ENCODE measurements at regions not wholly inside any gene's neighbourhood (a gene's known extent, or its start where the extent isn't known, plus 50 kb on each side); places are given as distances from the start of the nearest gene placed in this dataset.

- no peak for TF ChIP-seq POLR2A (IDR thresholded peaks at IDR 0.05)
- TF ChIP-seq CTCF (IDR thresholded peaks at IDR 0.05): no peak
- no peak for TF ChIP-seq EP300 (IDR thresholded peaks at IDR 0.05)
Observed at GRCh38 chrX:69255441-69256290, 90.4 kb upstream of the PJA1 start.

Measured in gastroesophageal sphincter (tissue), 3 donors.